ENCODE measurements at regions not wholly inside any gene's neighbourhood (a gene's known extent, or its start where the extent isn't known, plus 50 kb on each side); places are given as distances from the start of the nearest gene placed in this dataset.

- H3K9me3 ChIP-seq (replicated peaks): no peaks in the 10 kb centered on the region
- no peaks in the 10 kb centered on the region for H3K36me3 ChIP-seq
- no peak overlapping the region for H3K4me3 ChIP-seq
- DNase-seq: no peak
- no peaks in the 10 kb centered on the region for H3K27me3 ChIP-seq
- H3K4me1 ChIP-seq: no peaks in the 10 kb centered on the region
- H3K27ac ChIP-seq: no peak overlapping the region
These were observed 1355.6 kb downstream of the FAM133A start for GRCh38 chrX:95029571-95029970.

- H3K4me3 ChIP-seq: no peak overlapping the region
- no peak overlapping the region for H3K27ac ChIP-seq
- no peak for DNase-seq
- H3K27me3 ChIP-seq: no peaks in the 10 kb centered on the region
- no peaks in the 10 kb centered on the region for H3K4me1 ChIP-seq
- no peaks in the 10 kb centered on the region for H3K9me3 ChIP-seq (replicated peaks)
- H3K36me3 ChIP-seq: no peaks in the 10 kb centered on the region
These were observed 1366.1 kb downstream of the FAM133A start for GRCh38 chrX:95040104-95040503.

DNA sequence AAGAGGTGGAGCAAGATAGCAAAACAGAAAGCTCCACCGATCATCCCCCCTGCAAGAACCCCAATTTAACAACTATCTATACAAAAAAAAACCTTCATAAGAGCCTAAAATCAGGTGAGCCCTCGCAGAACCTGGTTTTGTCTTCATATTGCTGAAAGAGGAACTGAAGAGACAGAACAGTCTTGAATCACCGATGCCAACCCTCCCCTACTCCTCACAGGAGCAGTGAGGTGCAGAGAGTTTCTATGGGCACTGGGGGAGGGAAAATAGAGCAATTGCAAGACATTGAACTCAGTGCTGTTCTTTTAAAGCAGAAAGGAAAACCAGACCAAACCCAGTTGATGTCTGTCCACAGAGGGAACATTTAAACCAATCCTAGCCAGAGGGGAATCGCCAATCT lies 1370.3 kb downstream of the FAM133A start:
- no peaks in the 10 kb centered on the region for H3K27me3 ChIP-seq
- no peaks in the 10 kb centered on the region for H3K4me1 ChIP-seq
- DNase-seq: no peak
- no peaks in the 10 kb centered on the region for H3K36me3 ChIP-seq
- no peaks in the 10 kb centered on the region for H3K9me3 ChIP-seq (replicated peaks)
- H3K4me3 ChIP-seq: no peak overlapping the region
- no peak overlapping the region for H3K27ac ChIP-seq

GRCh38 chrX:95055991-95056390 lies 1382.0 kb downstream of the FAM133A start:
- H3K4me3 ChIP-seq: no peak overlapping the region
- no peaks in the 10 kb centered on the region for H3K9me3 ChIP-seq (replicated peaks)
- H3K27me3 ChIP-seq: no peaks in the 10 kb centered on the region
- no peaks in the 10 kb centered on the region for H3K4me1 ChIP-seq
- H3K36me3 ChIP-seq: no peaks in the 10 kb centered on the region
- H3K27ac ChIP-seq: no peak overlapping the region
- DNase-seq: no peak

DNA sequence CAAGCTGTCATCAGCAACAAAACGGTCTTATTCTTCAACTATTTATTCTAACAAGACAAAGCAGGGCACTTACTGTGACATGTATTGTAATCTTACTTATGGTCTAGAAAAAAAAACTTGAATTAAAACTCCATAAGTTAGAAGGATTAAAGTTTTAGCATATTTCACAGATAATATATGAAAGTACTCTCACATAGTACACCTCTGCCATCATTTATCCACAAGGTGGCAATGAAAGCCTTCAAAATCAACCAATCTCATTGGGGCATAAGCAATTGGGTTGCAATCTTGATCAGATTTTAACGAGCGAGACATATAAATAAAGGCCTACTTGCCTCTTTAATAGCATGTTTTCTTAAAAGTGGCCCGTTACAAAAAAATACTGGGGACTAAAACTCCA lies 1382.9 kb downstream of the FAM133A start:
- H3K27me3 ChIP-seq: no peaks in the 10 kb centered on the region
- no peaks in the 10 kb centered on the region for H3K4me1 ChIP-seq
- no peak overlapping the region for H3K4me3 ChIP-seq
- H3K36me3 ChIP-seq: no peaks in the 10 kb centered on the region
- no peaks in the 10 kb centered on the region for H3K9me3 ChIP-seq (replicated peaks)
- no peak for DNase-seq
- no peak overlapping the region for H3K27ac ChIP-seq

GRCh38 chrX:95057341-95057740 lies 1383.3 kb downstream of the FAM133A start:
- Histone ChIP-seq H3K27me3 (no peaks in the 10 kb centered on the region), H3K9me3 (replicated peaks) (no peaks in the 10 kb centered on the region), H3K4me3 (no peak overlapping the region), H3K4me1 (no peaks in the 10 kb centered on the region), H3K27ac (no peak overlapping the region), H3K36me3 (no peaks in the 10 kb centered on the region)
- no peak for DNase-seq

DNA sequence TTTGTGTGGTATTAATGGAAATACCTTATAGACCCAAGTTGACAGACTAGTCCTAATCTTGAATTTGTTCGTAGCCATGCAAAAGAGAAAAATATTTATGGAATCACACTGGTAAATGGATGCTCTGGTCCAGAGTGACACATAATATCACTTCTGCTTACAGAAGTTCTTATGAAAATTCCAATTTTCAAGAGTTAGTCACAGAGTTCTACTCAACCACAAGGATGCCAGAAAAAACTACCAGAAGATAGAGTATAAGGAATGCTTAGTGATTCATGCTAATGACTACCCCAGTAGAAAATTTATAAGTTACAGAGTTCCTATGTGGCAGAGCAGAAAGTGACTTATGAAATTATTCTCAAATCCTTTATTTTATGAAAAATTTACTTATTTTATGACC lies 1384.8 kb downstream of the FAM133A start:
- Histone ChIP-seq H3K27ac (no peak overlapping the region), H3K4me1 (no peaks in the 10 kb centered on the region), H3K4me3 (no peak overlapping the region), H3K9me3 (replicated peaks) (no peaks in the 10 kb centered on the region), H3K27me3 (no peaks in the 10 kb centered on the region), H3K36me3 (no peaks in the 10 kb centered on the region)
- no peak for DNase-seq

GRCh38 chrX:95059909-95060308 lies 1385.9 kb downstream of the FAM133A start:
- H3K4me3 ChIP-seq: no peak overlapping the region
- H3K27ac ChIP-seq: no peak overlapping the region
- no peaks in the 10 kb centered on the region for H3K9me3 ChIP-seq (replicated peaks)

GRCh38 chrX:95063554-95063953 lies 1389.5 kb downstream of the FAM133A start:
- Histone ChIP-seq H3K27ac (no peak overlapping the region), H3K4me3 (no peak overlapping the region), H3K9me3 (replicated peaks) (no peaks in the 10 kb centered on the region), H3K4me1 (no peaks in the 10 kb centered on the region), H3K36me3 (no peaks in the 10 kb centered on the region), H3K27me3 (no peaks in the 10 kb centered on the region)
- DNase-seq: no peak

More at GRCh38 chrX:95059909-95060308, 1385.9 kb downstream of the FAM133A start:
- Histone ChIP-seq H3K36me3 (no peaks in the 10 kb centered on the region), H3K4me1 (no peaks in the 10 kb centered on the region), H3K27me3 (no peaks in the 10 kb centered on the region)
- DNase-seq: no peak

DNA sequence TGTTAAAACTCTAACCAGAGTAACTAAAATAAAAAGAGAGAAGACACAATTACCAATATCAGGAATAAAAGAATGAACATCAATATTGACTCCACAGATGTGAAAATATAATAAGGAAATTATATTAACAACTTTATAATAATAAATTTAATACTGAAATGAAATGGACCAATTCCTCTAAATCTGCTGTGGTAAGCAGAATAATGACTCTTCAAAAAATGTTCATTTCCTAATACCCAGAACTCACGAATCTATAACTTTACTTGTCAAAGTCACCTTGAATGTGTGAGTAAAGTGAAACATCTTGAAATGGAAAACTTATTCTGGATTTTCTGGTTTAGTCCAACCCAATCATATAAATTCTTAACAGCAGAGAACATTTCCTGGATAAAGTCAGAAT lies 1391.1 kb downstream of the FAM133A start:
- Histone ChIP-seq H3K9me3 (replicated peaks) (no peaks in the 10 kb centered on the region), H3K27me3 (no peaks in the 10 kb centered on the region), H3K36me3 (no peaks in the 10 kb centered on the region), H3K4me3 (no peak overlapping the region), H3K4me1 (no peaks in the 10 kb centered on the region), H3K27ac (no peak overlapping the region)
- DNase-seq: no peak

DNA sequence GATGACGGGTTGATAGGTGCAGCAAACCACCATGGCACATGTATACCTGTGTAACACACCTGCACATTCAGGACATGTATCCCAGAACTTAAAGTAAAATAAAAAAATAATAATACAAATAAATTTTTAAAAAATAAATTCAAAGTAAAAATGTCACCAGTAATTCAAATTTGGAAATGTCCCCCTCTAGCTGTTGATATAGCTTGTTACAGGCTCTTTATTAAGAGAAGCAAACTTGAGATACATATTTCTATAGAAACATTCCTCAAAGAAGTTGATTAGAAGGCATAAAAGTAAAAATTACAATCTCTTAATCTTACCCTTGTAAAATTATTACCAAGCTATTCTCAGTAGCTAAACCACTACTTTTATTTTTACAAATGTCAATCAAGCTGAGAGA lies 1397.0 kb downstream of the FAM133A start:
- H3K27ac ChIP-seq: no peak overlapping the region
- H3K9me3 ChIP-seq (replicated peaks): no peaks in the 10 kb centered on the region
- no peak overlapping the region for H3K4me3 ChIP-seq
- no peaks in the 10 kb centered on the region for H3K36me3 ChIP-seq
- DNase-seq: no peak
- H3K4me1 ChIP-seq: no peaks in the 10 kb centered on the region
- no peaks in the 10 kb centered on the region for H3K27me3 ChIP-seq

- no peak overlapping the region for H3K4me3 ChIP-seq
- no peaks in the 10 kb centered on the region for H3K36me3 ChIP-seq
- no peak overlapping the region for H3K27ac ChIP-seq
- H3K27me3 ChIP-seq: no peaks in the 10 kb centered on the region
- no peaks in the 10 kb centered on the region for H3K9me3 ChIP-seq (replicated peaks)
- H3K4me1 ChIP-seq: no peaks in the 10 kb centered on the region
- no peak for DNase-seq
These were observed 1397.6 kb downstream of the FAM133A start for GRCh38 chrX:95071621-95072020.

- Histone ChIP-seq H3K4me1 (no peaks in the 10 kb centered on the region), H3K27ac (no peak overlapping the region), H3K36me3 (no peaks in the 10 kb centered on the region), H3K4me3 (no peak overlapping the region), H3K9me3 (replicated peaks) (no peaks in the 10 kb centered on the region), H3K27me3 (no peaks in the 10 kb centered on the region)
- peak; percentile 7 to 49 for DNase-seq
These were observed 1402.4 kb downstream of the FAM133A start for GRCh38 chrX:95076449-95076848.

DNA sequence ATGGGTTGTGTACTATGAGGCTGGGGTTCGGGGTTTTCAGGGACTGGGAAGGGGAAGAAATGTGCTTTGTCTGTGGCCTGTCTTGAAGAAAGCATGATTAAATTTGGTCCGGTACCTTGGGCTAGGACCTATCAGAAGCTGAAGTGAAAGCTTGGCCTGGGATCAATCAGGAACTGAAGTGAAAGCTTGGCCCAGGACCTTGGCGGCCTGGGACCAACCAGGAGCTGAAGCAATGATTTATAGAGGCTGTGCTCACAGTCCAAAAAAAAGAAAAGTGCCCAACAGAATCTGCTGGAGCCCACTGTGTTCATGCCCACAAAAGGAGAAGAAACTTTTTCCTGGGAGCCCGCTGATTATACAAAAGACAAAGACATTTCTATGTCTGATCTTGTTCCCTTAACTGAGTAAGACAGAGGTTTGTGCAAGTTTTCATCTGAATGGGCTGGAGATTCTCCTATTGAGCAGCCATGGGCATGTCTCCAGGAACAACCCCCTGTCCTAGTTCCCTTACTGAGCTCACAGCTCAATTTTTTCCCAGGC lies 1427.9 kb downstream of the FAM133A start:
- H3K4me3 ChIP-seq: no peak overlapping the region
- H3K27me3 ChIP-seq: no peaks in the 10 kb centered on the region
- H3K27ac ChIP-seq: no peak overlapping the region
- no peaks in the 10 kb centered on the region for H3K9me3 ChIP-seq (replicated peaks)
- H3K4me1 ChIP-seq: no peaks in the 10 kb centered on the region
- no peaks in the 10 kb centered on the region for H3K36me3 ChIP-seq
- no peak for DNase-seq

- Histone ChIP-seq H3K4me1 (no peaks in the 10 kb centered on the region), H3K4me3 (no peak overlapping the region), H3K27me3 (no peaks in the 10 kb centered on the region), H3K9me3 (replicated peaks) (no peaks in the 10 kb centered on the region), H3K27ac (no peak overlapping the region), H3K36me3 (no peaks in the 10 kb centered on the region)
- no peak for DNase-seq
These were observed 1443.5 kb downstream of the FAM133A start for GRCh38 chrX:95117556-95117955.

DNA sequence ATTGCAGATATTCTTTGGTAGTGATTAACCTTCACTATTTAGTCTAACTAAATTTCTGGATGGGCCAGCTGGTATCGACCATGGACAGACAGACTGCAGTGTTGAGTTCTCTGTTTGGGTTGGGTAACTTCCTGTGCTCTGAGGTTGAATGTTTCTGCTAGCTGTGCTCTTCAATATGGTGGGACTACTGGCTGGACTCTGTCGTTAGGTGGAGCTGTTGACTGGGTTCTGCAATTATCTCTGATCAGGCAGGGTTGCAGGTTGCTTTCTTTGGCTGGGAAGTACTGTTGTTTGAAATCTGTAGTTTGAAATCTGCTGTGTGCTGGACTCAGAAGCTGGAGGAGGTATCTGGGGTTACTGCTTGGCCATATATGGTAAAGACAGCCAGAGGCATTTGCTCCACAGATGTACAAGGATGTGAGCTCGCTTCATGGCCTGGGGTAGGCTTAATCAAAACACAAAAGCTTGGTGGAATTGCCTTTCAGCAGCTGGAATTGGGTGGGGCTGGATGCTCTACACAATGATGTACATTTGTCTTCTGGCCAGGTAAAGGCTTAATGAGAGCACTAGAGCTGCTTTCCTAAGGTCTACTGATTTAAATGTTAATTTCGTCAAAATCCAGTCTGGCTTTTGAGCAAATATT lies 1472.0 kb downstream of the FAM133A start:
- Histone ChIP-seq H3K27me3 (no peaks in the 10 kb centered on the region), H3K4me1 (no peaks in the 10 kb centered on the region), H3K4me3 (no peak overlapping the region), H3K9me3 (replicated peaks) (no peaks in the 10 kb centered on the region), H3K36me3 (no peaks in the 10 kb centered on the region), H3K27ac (no peak overlapping the region)
- peak in 1 of 2 experiments; percentile 2 for DNase-seq

All from SJCRH30 (cell line).